Lower leg skin (tissue), 3 donors: ENCODE measurements at regions not wholly inside any gene's neighbourhood (a gene's known extent, or its start where the extent isn't known, plus 50 kb on each side); places are given as distances from the start of the nearest gene placed in this dataset.

Source experiments
- CTCF ChIP-seq, 3 donors: fragments of 450-650 bp; IDR thresholded peaks; one replicate each; pipeline ENCODE4 v1.5.1; 2016; ENCODE audit warnings: antibody characterized with exemption in 3 of 3, mild to moderate bottlenecking in 3 of 3, moderate library complexity in 2 of 3
- POLR2A ChIP-seq, 2 donors: fragments of 450-650 bp; IDR thresholded peaks; one replicate each; pipeline ENCODE4 v1.6.1; 2016 to 2017; ENCODE audit warnings: antibody characterized with exemption in 2 of 2, mild to moderate bottlenecking in 1 of 2, moderate library complexity in 1 of 2

GRCh38 chr13:89650226-89650625 lies 1697.3 kb upstream of the MIR17HG start:
- TF ChIP-seq CTCF (IDR thresholded peaks at IDR 0.05), result no peak
- no peak for TF ChIP-seq POLR2A (IDR thresholded peaks at IDR 0.05)
